ENCODE measurements at regions not wholly inside any gene's neighbourhood (a gene's known extent, or its start where the extent isn't known, plus 50 kb on each side); places are given as distances from the start of the nearest gene placed in this dataset.
"Not testable (repeated sequence)": the region's sequence is repeated elsewhere in the genome, so short reads cannot be mapped to it uniquely, and the experiment has no call there.

DNA sequence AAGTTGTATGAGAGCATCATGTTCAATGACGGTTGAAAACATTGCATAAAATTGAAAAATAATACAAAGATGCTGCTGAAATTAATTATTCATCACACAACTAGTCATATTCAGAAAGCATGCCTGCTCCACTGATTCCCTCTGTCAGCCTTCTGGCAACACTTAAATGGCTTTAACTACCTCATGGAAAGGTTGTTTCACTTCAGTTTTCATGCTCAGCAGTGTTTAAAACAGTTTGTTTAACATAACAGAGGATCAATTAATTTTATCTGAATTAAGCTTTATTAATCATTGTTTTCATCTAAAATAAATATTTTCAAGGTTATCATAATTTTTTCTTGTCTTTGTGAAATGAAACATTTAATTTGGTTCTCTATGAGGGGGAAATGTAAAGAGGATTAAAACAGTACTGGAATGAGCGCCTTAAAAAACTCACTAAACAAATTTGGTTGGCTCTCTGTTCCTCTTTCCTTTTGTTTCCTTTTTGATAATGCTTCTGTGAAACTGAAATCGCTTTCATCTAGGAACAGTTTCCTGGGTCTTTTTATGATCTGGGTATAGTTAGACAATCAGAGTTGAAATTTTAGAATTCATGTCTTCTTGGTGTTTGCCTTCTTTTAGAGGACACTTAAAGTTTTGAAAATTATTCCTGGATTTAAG lies 427.4 kb downstream of the SH2D4B start:
- intact Hi-C loops (cut with micrococcal nuclease): no loop called here
- no peak overlapping the region for H3K4me3 Mint-ChIP-seq
- CTCF ChIA-PET (ENCODE audit: partially characterized antibody): no interaction called here
- H3K4me1 Mint-ChIP-seq: peaks cover 0 to 3% (median 0%) of the 10 kb centered on the region in 4 donors
- Histone ChIP-seq H3K36me3 (ENCODE audit: insufficient read depth, low read length) (no peaks in the 10 kb centered on the region), H3K4me1 (ENCODE audit: insufficient read depth, low read length) (no peaks in the 10 kb centered on the region), H3K9me3 (ENCODE audit: control insufficient read depth in 1 of 2, low read length in 2 of 2) (no peaks in the 10 kb centered on the region), H3K27ac (ENCODE audit: low read depth, low read length) (no peak overlapping the region), H3K4me3 (ENCODE audit: low read length in 2 of 2) (no peak overlapping the region), H3K27me3 (ENCODE audit: insufficient read depth, low read length) (no peaks in the 10 kb centered on the region)
- peaks cover 0 to 3% (median 0%) of the 10 kb centered on the region in 8 donors for H3K9me3 Mint-ChIP-seq
- no peak for DNase-seq
- peaks cover 0 to 4% of the 10 kb centered on the region in 2 donors for H3K27me3 Mint-ChIP-seq
- no peak overlapping the region for H3K27ac Mint-ChIP-seq
- no peaks in the 10 kb centered on the region for H3K36me3 Mint-ChIP-seq
- POLR2A ChIA-PET (ENCODE audit: partially characterized antibody): no interaction called here

- H3K27ac ChIP-seq (ENCODE audit: low read depth, low read length): no peak overlapping the region
- Mint-ChIP-seq H3K4me1 (peaks cover 0 to 3% (median 0%) of the 10 kb centered on the region in 4 donors), H3K27me3 (peaks cover 0 to 4% of the 10 kb centered on the region in 2 donors), H3K9me3 (peaks cover 0 to 3% (median 0%) of the 10 kb centered on the region in 8 donors), H3K4me3 (no peak overlapping the region), H3K36me3 (no peaks in the 10 kb centered on the region), H3K27ac (no peak overlapping the region)
- no peaks in the 10 kb centered on the region for H3K9me3 ChIP-seq (ENCODE audit: control insufficient read depth in 1 of 2, low read length in 2 of 2)
- H3K4me1 ChIP-seq (ENCODE audit: insufficient read depth, low read length): no peaks in the 10 kb centered on the region
- CTCF ChIA-PET (ENCODE audit: partially characterized antibody): no interaction called here
- no peaks in the 10 kb centered on the region for H3K36me3 ChIP-seq (ENCODE audit: insufficient read depth, low read length)
- POLR2A ChIA-PET (ENCODE audit: partially characterized antibody): no interaction called here
- H3K4me3 ChIP-seq (ENCODE audit: low read length in 2 of 2): no peak overlapping the region
- DNase-seq: no peak
- no peaks in the 10 kb centered on the region for H3K27me3 ChIP-seq (ENCODE audit: insufficient read depth, low read length)
- intact Hi-C loops (cut with micrococcal nuclease): no loop called here
Measured at GRCh38 chr10:80966326-80966986, 428.8 kb downstream of the SH2D4B start.

GRCh38 chr10:80967357-80967756 lies 429.7 kb downstream of the SH2D4B start:
- CTCF ChIA-PET (ENCODE audit: partially characterized antibody); H3K4me3 ChIP-seq (ENCODE audit: low read length in 2 of 2); H3K27ac ChIP-seq (ENCODE audit: low read depth, low read length); intact Hi-C loops (cut with micrococcal nuclease); POLR2A ChIA-PET (ENCODE audit: partially characterized antibody); H3K9me3 ChIP-seq (ENCODE audit: control insufficient read depth in 1 of 2, low read length in 2 of 2); H3K27ac Mint-ChIP-seq; H3K9me3 Mint-ChIP-seq; H3K36me3 Mint-ChIP-seq; H3K4me1 ChIP-seq (ENCODE audit: insufficient read depth, low read length); H3K4me3 Mint-ChIP-seq; H3K4me1 Mint-ChIP-seq; H3K27me3 Mint-ChIP-seq; H3K36me3 ChIP-seq (ENCODE audit: insufficient read depth, low read length); H3K27me3 ChIP-seq (ENCODE audit: insufficient read depth, low read length); DNase-seq: not testable (repeated sequence)

DNA sequence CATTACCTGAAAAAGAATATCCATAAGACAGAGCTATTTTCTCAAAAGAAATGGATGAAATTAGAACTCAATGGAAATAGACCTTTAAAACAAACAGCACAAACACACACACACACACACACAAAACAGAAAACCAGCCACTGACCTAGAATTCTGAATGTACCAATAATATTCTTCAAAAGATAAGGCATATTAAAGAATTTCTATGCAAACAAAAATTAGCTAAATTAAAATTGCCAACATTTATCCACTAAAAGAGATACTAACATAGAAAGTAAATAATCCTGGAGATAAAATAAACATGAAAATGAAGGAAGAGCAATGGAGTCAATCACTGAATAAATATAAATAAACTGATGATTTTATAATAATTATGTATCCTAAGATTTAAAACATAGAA lies 431.2 kb downstream of the SH2D4B start:
- Mint-ChIP-seq H3K27me3 (peaks cover 0 to 2% of the 10 kb centered on the region in 2 donors), H3K4me1 (peaks cover 0 to 3% (median 0%) of the 10 kb centered on the region in 4 donors), H3K27ac (no peak overlapping the region), H3K4me3 (no peak overlapping the region), H3K9me3 (peaks cover 0 to 3% (median 0%) of the 10 kb centered on the region in 8 donors), H3K36me3 (no peaks in the 10 kb centered on the region)
- no peaks in the 10 kb centered on the region for H3K9me3 ChIP-seq (ENCODE audit: control insufficient read depth in 1 of 2, low read length in 2 of 2)
- H3K4me3 ChIP-seq (ENCODE audit: low read length in 2 of 2): no peak overlapping the region
- intact Hi-C loops (cut with micrococcal nuclease): no loop called here
- no peak for DNase-seq
- ChIA-PET CTCF (ENCODE audit: partially characterized antibody) (no interaction called here), POLR2A (ENCODE audit: partially characterized antibody) (no interaction called here)
- no peaks in the 10 kb centered on the region for H3K27me3 ChIP-seq (ENCODE audit: insufficient read depth, low read length)
- no peaks in the 10 kb centered on the region for H3K4me1 ChIP-seq (ENCODE audit: insufficient read depth, low read length)
- no peak overlapping the region for H3K27ac ChIP-seq (ENCODE audit: low read depth, low read length)
- no peaks in the 10 kb centered on the region for H3K36me3 ChIP-seq (ENCODE audit: insufficient read depth, low read length)

DNA sequence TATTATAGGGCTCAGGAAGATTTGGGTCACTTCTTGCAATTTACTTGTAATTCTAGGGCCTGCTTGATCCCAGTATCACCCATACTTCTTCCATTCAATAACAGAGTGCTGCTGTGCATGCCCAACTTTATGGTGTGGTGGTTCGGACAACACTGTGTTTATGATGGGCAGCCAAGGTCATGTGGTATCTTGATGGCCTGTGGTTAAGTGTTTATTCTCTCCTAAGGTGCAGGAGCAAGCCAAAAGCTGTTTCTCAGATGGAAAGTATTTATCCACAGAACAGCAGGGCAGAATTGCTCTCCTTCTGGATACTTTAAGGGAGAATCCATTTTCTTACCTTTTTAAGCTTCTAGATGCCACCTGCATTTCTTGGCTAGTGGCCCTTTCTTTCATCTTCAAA lies 433.8 kb downstream of the SH2D4B start:
- no peak overlapping the region for H3K27ac Mint-ChIP-seq
- intact Hi-C loops (cut with micrococcal nuclease): no loop called here
- H3K4me3 Mint-ChIP-seq: no peak overlapping the region
- ChIA-PET CTCF (ENCODE audit: partially characterized antibody) (no interaction called here), POLR2A (ENCODE audit: partially characterized antibody) (no interaction called here)
- no peak for DNase-seq
- no peaks in the 10 kb centered on the region for H3K36me3 Mint-ChIP-seq
- H3K36me3 ChIP-seq (ENCODE audit: insufficient read depth, low read length): no peaks in the 10 kb centered on the region
- peaks cover 0 to 3% (median 0%) of the 10 kb centered on the region in 8 donors for H3K9me3 Mint-ChIP-seq
- peaks cover 0 to 2% of the 10 kb centered on the region in 2 donors for H3K27me3 Mint-ChIP-seq
- H3K27ac ChIP-seq (ENCODE audit: low read depth, low read length): no peak overlapping the region
- H3K4me1 ChIP-seq (ENCODE audit: insufficient read depth, low read length): no peaks in the 10 kb centered on the region
- H3K27me3 ChIP-seq (ENCODE audit: insufficient read depth, low read length): no peaks in the 10 kb centered on the region
- no peak overlapping the region for H3K4me3 ChIP-seq (ENCODE audit: low read length in 2 of 2)
- no peaks in the 10 kb centered on the region for H3K9me3 ChIP-seq (ENCODE audit: control insufficient read depth in 1 of 2, low read length in 2 of 2)
- peaks cover 0 to under 1% (median 0%) of the 10 kb centered on the region in 4 donors for H3K4me1 Mint-ChIP-seq

DNA sequence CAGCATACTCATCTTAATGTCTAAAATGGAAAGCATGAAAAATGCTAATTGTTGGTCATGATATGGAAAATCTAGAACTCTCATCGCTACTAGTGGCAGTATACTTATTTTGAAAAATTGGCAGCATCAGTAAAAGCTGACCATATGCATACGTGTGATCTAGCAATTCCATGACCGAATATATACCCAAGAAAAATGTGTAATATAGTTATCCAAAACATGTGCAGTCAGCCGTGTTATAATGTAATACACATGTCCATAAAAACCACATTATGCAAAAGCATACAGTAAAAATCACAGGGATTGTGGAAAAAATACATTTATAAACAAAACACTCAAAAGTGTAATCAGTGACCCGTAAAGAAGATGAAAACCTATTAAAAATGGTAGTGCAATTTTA lies 439.0 kb downstream of the SH2D4B start:
- no peaks in the 10 kb centered on the region for H3K36me3 ChIP-seq (ENCODE audit: insufficient read depth, low read length)
- Mint-ChIP-seq H3K4me3 (no peak overlapping the region), H3K9me3 (peaks cover 0 to 6% (median 0%) of the 10 kb centered on the region in 8 donors), H3K4me1 (no peaks in the 10 kb centered on the region), H3K27ac (no peak overlapping the region), H3K27me3 (no peaks in the 10 kb centered on the region), H3K36me3 (no peaks in the 10 kb centered on the region)
- ChIA-PET POLR2A (ENCODE audit: partially characterized antibody) (no interaction called here), CTCF (ENCODE audit: partially characterized antibody) (no interaction called here)
- no peaks in the 10 kb centered on the region for H3K4me1 ChIP-seq (ENCODE audit: insufficient read depth, low read length)
- no peak overlapping the region for H3K4me3 ChIP-seq (ENCODE audit: low read length in 2 of 2)
- intact Hi-C loops (cut with micrococcal nuclease): no loop called here
- no peak for DNase-seq
- no peak overlapping the region for H3K27ac ChIP-seq (ENCODE audit: low read depth, low read length)
- no peaks in the 10 kb centered on the region for H3K9me3 ChIP-seq (ENCODE audit: control insufficient read depth in 1 of 2, low read length in 2 of 2)
- no peaks in the 10 kb centered on the region for H3K27me3 ChIP-seq (ENCODE audit: insufficient read depth, low read length)

GRCh38 chr10:80985102-80985501 lies 447.4 kb downstream of the SH2D4B start:
- no peak for DNase-seq
- CTCF ChIA-PET (ENCODE audit: partially characterized antibody): no interaction called here
- Mint-ChIP-seq H3K4me3 (no peak overlapping the region), H3K36me3 (no peaks in the 10 kb centered on the region), H3K9me3 (peaks cover 0 to 3% (median 0%) of the 10 kb centered on the region in 8 donors), H3K4me1 (no peaks in the 10 kb centered on the region), H3K27ac (no peak overlapping the region), H3K27me3 (peaks cover 0 to 3% of the 10 kb centered on the region in 2 donors)
- POLR2A ChIA-PET (ENCODE audit: partially characterized antibody): no interaction called here
- Histone ChIP-seq H3K4me3 (ENCODE audit: low read length in 2 of 2) (no peak overlapping the region), H3K27ac (ENCODE audit: low read depth, low read length) (no peak overlapping the region), H3K36me3 (ENCODE audit: insufficient read depth, low read length) (no peaks in the 10 kb centered on the region), H3K4me1 (ENCODE audit: insufficient read depth, low read length) (no peaks in the 10 kb centered on the region), H3K9me3 (ENCODE audit: control insufficient read depth in 1 of 2, low read length in 2 of 2) (no peaks in the 10 kb centered on the region), H3K27me3 (ENCODE audit: insufficient read depth, low read length) (no peaks in the 10 kb centered on the region)
- intact Hi-C loops (cut with micrococcal nuclease): no loop called here
